ENCODE measurements at regions not wholly inside any gene's neighbourhood (a gene's known extent, or its start where the extent isn't known, plus 50 kb on each side); places are given as distances from the start of the nearest gene placed in this dataset.
"Not testable (repeated sequence)": the region's sequence is repeated elsewhere in the genome, so short reads cannot be mapped to it uniquely, and the experiment has no call there.

DNA sequence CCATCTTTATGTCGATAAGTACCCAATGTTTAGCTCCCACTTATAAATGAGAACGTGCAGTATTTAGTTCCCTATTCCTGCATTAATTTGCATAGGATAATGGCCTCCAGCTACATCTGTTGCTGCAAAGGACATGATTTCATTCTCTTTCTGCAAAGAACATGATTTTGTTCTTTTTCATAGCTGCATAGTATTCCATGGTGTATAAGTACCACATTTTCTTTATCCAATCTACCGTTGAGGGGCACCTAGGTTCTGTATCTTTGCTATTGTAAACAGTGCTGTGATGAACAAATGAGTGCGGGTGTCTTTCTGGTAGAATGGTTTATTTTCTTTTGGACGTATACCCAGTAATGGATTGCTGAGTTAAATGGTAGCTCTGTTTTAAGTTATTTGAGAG lies 63.0 kb downstream of the HLX start:
- no peak overlapping the region for H3K27ac Mint-ChIP-seq
- peaks cover 37% of the 10 kb centered on the region for H3K27me3 Mint-ChIP-seq
- TF ChIP-seq, protein P1, sequence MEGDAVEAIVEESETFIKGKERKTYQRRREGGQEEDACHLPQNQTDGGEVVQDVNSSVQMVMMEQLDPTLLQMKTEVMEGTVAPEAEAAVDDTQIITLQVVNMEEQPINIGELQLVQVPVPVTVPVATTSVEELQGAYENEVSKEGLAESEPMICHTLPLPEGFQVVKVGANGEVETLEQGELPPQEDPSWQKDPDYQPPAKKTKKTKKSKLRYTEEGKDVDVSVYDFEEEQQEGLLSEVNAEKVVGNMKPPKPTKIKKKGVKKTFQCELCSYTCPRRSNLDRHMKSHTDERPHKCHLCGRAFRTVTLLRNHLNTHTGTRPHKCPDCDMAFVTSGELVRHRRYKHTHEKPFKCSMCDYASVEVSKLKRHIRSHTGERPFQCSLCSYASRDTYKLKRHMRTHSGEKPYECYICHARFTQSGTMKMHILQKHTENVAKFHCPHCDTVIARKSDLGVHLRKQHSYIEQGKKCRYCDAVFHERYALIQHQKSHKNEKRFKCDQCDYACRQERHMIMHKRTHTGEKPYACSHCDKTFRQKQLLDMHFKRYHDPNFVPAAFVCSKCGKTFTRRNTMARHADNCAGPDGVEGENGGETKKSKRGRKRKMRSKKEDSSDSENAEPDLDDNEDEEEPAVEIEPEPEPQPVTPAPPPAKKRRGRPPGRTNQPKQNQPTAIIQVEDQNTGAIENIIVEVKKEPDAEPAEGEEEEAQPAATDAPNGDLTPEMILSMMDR (conservative IDR thresholded peaks at IDR 0.05) = no peak
- H3K9me3 Mint-ChIP-seq = no peaks in the 10 kb centered on the region
- H3K36me3 Mint-ChIP-seq = no peaks in the 10 kb centered on the region
- H3K4me1 Mint-ChIP-seq (ENCODE audit: unreplicated experiment) = no peaks in the 10 kb centered on the region
- no peak for DNase-seq (ENCODE audit: extremely low spot score, unreplicated experiment)
- no peak overlapping the region for H3K4me3 Mint-ChIP-seq

- H3K36me3 Mint-ChIP-seq; H3K27ac Mint-ChIP-seq; H3K9me3 Mint-ChIP-seq; H3K4me1 Mint-ChIP-seq (ENCODE audit: unreplicated experiment); DNase-seq (ENCODE audit: extremely low spot score, unreplicated experiment); H3K4me3 Mint-ChIP-seq: not testable (repeated sequence)
- peaks cover 32% of the 10 kb centered on the region for H3K27me3 Mint-ChIP-seq
These were observed 63.7 kb downstream of the HLX start for GRCh38 chr1:220942914-220943313.

- DNase-seq (ENCODE audit: extremely low spot score, unreplicated experiment) = no peak
- Mint-ChIP-seq H3K4me3 (no peak overlapping the region), H3K9me3 (no peaks in the 10 kb centered on the region), H3K27me3 (peaks cover 27% of the 10 kb centered on the region), H3K36me3 (no peaks in the 10 kb centered on the region), H3K27ac (no peak overlapping the region), H3K4me1 (ENCODE audit: unreplicated experiment) (no peaks in the 10 kb centered on the region)
- TF ChIP-seq, protein P1 (conservative IDR thresholded peaks at IDR 0.05) = no peak
These were observed 64.2 kb downstream of the HLX start for GRCh38 chr1:220943319-220943996.

DNA sequence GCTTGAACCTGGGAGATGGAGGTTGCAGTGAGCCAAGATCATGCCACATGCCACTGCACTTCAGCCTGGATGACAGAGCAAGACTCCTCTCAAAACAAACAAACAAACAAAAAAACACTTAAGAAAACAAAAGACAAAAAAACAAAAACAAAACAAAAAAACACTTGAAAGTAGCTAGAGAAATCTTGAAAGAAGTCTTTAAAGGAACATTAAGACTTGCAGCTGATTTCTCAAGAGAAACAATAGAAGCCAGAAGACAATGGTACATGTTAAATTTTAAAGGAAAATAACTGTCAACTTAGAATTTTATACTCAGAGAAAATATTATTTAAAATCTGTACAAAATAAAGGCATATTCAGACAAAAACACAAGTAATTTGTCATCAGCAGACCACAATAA lies 71.3 kb downstream of the HLX start:
- no peaks in the 10 kb centered on the region for H3K9me3 Mint-ChIP-seq
- no peak overlapping the region for H3K27ac Mint-ChIP-seq
- no peaks in the 10 kb centered on the region for H3K4me1 Mint-ChIP-seq (ENCODE audit: unreplicated experiment)
- TF ChIP-seq, protein P1 (conservative IDR thresholded peaks at IDR 0.05) = no peak
- H3K27me3 Mint-ChIP-seq = peaks cover 17% of the 10 kb centered on the region
- no peak overlapping the region for H3K4me3 Mint-ChIP-seq
- DNase-seq (ENCODE audit: extremely low spot score, unreplicated experiment) = no peak
- H3K36me3 Mint-ChIP-seq = no peaks in the 10 kb centered on the region

DNA sequence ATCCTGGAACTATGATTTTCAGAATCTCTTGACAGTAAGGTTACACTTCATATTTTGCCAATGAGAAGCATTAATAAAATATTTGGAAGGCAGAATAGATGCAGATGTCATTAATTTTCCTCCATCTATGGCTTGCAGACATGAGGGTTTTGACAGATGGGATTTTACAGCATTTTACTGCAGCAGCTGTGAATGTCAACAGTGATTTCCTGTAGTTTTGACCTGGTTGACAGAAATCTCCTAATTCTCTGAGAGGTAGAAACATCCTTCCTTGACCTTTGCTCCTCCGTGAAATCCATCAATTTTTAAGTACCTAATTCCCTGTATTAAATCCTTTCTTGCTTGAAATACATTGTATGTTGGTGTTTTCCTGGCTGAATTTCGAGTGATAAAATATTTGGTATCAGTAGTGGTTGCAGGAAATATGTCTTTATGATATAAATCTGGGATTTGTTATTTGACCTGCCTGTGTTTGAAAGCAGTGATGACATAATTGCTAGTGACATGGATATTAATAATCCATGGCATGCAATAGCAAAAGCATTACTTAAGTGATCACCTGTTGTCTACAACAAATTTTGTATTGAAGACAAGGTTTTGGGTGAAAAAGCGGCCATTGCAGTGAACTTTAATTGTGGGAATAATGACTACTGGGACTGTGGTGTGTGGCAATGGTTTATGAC lies 73.9 kb downstream of the HLX start:
- Mint-ChIP-seq H3K9me3 (no peaks in the 10 kb centered on the region), H3K27me3 (peaks cover 21% of the 10 kb centered on the region), H3K4me1 (ENCODE audit: unreplicated experiment) (no peaks in the 10 kb centered on the region), H3K36me3 (no peaks in the 10 kb centered on the region), H3K27ac (no peak overlapping the region), H3K4me3 (no peak overlapping the region)
- TF ChIP-seq, protein P1 (conservative IDR thresholded peaks at IDR 0.05) = no peak
- DNase-seq (ENCODE audit: extremely low spot score, unreplicated experiment) = no peak

- no peak overlapping the region for H3K4me3 Mint-ChIP-seq
- no peak for DNase-seq (ENCODE audit: extremely low spot score, unreplicated experiment)
- peaks cover 28% of the 10 kb centered on the region for H3K27me3 Mint-ChIP-seq
- no peaks in the 10 kb centered on the region for H3K36me3 Mint-ChIP-seq
- no peaks in the 10 kb centered on the region for H3K4me1 Mint-ChIP-seq (ENCODE audit: unreplicated experiment)
- H3K27ac Mint-ChIP-seq = no peak overlapping the region
- TF ChIP-seq, protein P1 (conservative IDR thresholded peaks at IDR 0.05) = no peak
- H3K9me3 Mint-ChIP-seq = no peaks in the 10 kb centered on the region
These were observed 75.3 kb downstream of the HLX start for GRCh38 chr1:220954321-220955075.

Data from type B pancreatic cell (in vitro differentiated cells).